Chondrocyte (in vitro differentiated cells): ENCODE measurements at regions not wholly inside any gene's neighbourhood (a gene's known extent, or its start where the extent isn't known, plus 50 kb on each side); places are given as distances from the start of the nearest gene placed in this dataset.
"Not testable (repeated sequence)": the region's sequence is repeated elsewhere in the genome, so short reads cannot be mapped to it uniquely, and the experiment has no call there.

ENCODE experiments used
- DNase-seq: peaks from one replicate; pipeline ENCODE4 v3.0.0; 2021; ENCODE audit warnings: mixed read lengths, low spot score
- H3K27ac Mint-ChIP-seq: one replicate; pipeline ENCODE4 v1.8.0; 2021; ENCODE audit warnings: mild to moderate bottlenecking, moderate library complexity, mixed read lengths; ENCODE audit not compliant: unreplicated experiment
- H3K27me3 Mint-ChIP-seq: 2 replicates; pipeline ENCODE4 v1.8.0; 2021; ENCODE audit warnings: low read depth, mixed read lengths
- H3K36me3 Mint-ChIP-seq: 2 replicates; pipeline ENCODE4 v1.8.0; 2021; ENCODE audit warnings: low read depth, mixed read lengths
- H3K4me1 Mint-ChIP-seq: 2 replicates; pipeline ENCODE4 v1.8.0; 2021; ENCODE audit warnings: low read depth, mild to moderate bottlenecking, mixed read lengths
- H3K4me3 Mint-ChIP-seq: one replicate; pipeline ENCODE4 v1.8.0; 2021; ENCODE audit warnings: mild to moderate bottlenecking, moderate library complexity, mixed read lengths; ENCODE audit not compliant: unreplicated experiment
- H3K9me3 Mint-ChIP-seq: 2 replicates; pipeline ENCODE4 v1.8.0; 2021; ENCODE audit warnings: low read depth, mixed read lengths
- TF ChIP-seq, protein P1 (sequence below): fragments of 200-600 bp; sonication (generic); IDR thresholded peaks from 2 replicates; pipeline ENCODE4 v1.5.0; 2021; ENCODE audit warnings: antibody characterized with exemption, mild to moderate bottlenecking, moderate library complexity

DNA sequence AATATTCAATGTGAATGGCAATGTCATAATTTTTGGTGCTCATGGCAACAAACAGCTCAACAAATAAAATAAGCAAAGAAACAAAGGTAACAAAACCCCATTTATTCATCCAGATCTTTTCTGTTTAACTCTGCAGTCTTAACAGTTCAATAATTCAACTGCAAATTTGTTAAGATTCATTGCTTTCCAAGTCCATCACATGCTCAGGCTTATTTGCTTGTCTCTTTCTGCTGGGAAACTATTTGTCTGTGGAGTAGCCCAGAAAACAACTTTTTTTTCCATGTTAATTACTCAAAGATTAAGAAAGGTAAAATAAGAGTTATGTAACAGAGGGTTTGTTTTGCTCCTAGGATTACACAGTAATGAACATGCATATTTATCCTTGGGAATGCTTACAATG lies 92.6 kb upstream of the PNPT1 start:
- peaks cover 2% of the 10 kb centered on the region for H3K9me3 Mint-ChIP-seq
- no peak for DNase-seq
- H3K4me1 Mint-ChIP-seq: peaks cover 9% of the 10 kb centered on the region
- H3K27me3 Mint-ChIP-seq: no peaks in the 10 kb centered on the region
- TF ChIP-seq, protein P1, sequence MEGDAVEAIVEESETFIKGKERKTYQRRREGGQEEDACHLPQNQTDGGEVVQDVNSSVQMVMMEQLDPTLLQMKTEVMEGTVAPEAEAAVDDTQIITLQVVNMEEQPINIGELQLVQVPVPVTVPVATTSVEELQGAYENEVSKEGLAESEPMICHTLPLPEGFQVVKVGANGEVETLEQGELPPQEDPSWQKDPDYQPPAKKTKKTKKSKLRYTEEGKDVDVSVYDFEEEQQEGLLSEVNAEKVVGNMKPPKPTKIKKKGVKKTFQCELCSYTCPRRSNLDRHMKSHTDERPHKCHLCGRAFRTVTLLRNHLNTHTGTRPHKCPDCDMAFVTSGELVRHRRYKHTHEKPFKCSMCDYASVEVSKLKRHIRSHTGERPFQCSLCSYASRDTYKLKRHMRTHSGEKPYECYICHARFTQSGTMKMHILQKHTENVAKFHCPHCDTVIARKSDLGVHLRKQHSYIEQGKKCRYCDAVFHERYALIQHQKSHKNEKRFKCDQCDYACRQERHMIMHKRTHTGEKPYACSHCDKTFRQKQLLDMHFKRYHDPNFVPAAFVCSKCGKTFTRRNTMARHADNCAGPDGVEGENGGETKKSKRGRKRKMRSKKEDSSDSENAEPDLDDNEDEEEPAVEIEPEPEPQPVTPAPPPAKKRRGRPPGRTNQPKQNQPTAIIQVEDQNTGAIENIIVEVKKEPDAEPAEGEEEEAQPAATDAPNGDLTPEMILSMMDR: no peak
- H3K36me3 Mint-ChIP-seq: no peaks in the 10 kb centered on the region
- H3K27ac Mint-ChIP-seq: no peak overlapping the region
- H3K4me3 Mint-ChIP-seq: no peak overlapping the region

DNA sequence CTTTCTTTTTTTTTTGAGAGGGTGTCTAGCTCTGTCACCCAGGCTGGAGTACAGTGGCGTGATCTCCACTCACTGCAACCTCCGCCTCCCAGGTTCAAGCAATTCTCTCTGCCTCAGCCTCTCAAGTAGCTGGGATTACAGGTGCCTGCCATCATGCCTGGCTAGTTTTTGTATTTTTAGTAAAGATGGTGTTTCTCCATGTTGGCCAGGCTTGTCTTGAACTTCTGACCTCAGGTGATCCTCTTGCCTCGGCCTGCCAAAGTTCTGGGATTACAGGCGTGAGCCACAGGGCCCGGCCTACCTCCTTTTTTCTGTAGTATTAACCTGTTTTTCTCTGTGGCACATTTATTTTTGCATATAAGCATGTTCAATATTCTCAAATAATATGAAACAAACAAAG lies 90.1 kb upstream of the PNPT1 start:
- peaks cover 23% of the 10 kb centered on the region for H3K4me1 Mint-ChIP-seq
- H3K27me3 Mint-ChIP-seq, H3K36me3 Mint-ChIP-seq, H3K9me3 Mint-ChIP-seq, DNase-seq, H3K27ac Mint-ChIP-seq, H3K4me3 Mint-ChIP-seq: not testable (repeated sequence)

DNA sequence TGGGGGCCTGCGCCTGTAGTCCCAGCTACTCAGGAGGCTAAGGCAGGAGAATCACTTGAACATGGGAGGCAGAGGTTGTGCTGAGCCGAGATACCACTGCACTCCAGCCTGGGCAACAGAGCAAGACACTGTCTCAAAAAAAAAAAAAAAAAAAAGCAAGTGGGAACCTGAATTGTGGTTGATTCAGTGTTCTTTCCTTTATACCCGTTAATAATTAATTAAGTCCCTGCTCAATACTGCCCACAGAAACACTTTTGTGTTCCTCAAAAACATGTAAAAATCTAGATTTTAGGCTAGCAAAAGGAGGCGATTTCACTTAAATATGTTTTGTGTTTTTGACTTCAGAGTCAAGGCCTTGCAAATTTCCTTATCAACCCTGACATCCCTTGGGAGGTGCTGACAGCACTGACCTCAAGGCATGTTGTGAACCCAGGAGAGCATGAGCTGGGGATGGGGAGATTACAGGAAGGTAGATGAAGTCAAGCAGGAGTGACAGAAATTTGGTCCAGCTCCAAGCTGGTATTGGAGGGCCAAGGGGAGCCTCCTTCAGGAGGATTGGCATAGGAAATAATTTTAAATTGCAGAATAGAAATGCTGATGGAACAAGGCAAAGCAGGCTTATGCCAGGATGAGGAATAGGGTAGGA lies 89.0 kb upstream of the PNPT1 start:
- Mint-ChIP-seq H3K27me3 (no peaks in the 10 kb centered on the region), H3K4me1 (peaks cover 23% of the 10 kb centered on the region), H3K4me3 (no peak overlapping the region), H3K27ac (no peak overlapping the region), H3K36me3 (no peaks in the 10 kb centered on the region), H3K9me3 (no peaks in the 10 kb centered on the region)
- DNase-seq: no peak
- TF ChIP-seq, protein P1: no peak

DNA sequence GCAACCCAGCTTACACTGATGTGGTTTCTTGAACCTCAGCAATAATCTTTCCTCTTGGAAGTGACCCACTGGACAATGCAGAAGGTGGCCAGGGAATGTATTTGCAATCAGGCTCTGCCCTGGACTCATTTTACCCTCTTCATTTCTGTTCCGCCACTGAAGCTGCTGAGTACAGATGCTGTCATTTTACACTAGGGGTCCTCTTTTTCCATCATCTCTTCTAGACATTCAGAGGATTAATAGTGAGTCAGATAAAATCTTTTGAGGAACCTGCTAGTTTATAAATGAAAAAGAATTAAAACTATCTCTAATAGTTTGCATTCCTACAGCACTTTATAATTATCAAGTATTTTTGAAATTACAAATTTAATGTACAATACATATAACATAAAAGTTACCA lies 87.9 kb upstream of the PNPT1 start:
- Mint-ChIP-seq H3K36me3 (no peaks in the 10 kb centered on the region), H3K27ac (no peak overlapping the region), H3K4me3 (no peak overlapping the region), H3K4me1 (peaks cover 16% of the 10 kb centered on the region), H3K27me3 (no peaks in the 10 kb centered on the region), H3K9me3 (no peaks in the 10 kb centered on the region)
- TF ChIP-seq, protein P1: peak; percentile 51
- no peak for DNase-seq

DNA sequence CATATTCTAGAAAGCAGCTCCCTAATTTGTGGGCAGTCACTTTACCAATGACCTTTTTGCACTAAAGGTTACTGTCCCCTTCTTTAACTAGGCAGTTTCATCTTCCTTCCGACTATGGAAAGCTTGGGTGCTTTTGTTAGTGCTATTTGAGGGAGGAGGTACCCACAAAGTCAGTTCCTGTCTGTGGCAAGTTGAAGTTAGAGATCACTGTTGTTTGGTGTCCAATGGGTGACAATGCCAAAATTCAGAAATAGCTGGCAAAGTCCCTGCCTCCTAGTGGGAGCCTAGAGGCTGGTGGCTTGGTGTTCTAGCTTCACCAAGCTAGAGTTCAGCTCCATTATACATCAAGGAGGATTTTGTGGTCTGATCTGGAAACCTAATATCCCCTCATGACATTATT lies 87.1 kb upstream of the PNPT1 start:
- Mint-ChIP-seq H3K4me3 (no peak overlapping the region), H3K27ac (no peak overlapping the region), H3K9me3 (no peaks in the 10 kb centered on the region), H3K27me3 (peaks cover 3% of the 10 kb centered on the region), H3K4me1 (peaks cover 14% of the 10 kb centered on the region), H3K36me3 (no peaks in the 10 kb centered on the region)
- TF ChIP-seq, protein P1: no peak
- DNase-seq: no peak
